ENCODE measurements at regions not wholly inside any gene's neighbourhood (a gene's known extent, or its start where the extent isn't known, plus 50 kb on each side); places are given as distances from the start of the nearest gene placed in this dataset.

DNA sequence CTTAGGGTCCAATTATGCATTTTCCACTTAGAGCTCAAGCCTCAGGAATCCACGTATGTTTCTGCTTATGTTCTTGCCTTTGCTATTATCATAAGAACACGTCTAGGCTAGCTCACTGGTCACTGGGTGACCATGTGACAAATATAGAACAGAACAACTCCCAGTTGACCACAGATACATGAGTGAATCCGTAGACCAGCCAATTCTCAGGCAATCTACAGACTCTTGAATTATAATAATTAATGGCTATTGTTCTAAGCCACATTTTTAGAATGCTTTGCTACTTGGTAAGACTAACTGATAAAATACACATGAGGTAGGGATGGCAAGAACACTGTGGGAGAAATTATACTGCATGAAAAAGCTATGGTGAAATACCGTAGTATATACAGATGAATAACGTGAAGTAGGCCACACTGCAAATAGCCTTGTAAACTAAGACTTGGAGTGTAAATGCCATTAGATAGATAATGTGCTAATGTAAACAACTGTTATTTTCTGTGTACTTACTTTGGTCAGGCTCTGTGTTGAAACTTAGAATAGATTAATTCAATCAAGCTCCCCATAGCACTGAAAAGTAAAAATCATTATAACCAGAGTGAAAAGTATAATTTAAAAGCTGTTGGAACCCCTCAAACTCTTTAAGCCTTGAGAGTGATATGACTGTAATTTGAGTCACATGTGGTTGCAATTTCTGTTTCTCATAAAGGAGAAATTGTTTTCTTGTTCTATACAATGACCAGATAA lies 366.2 kb upstream of the CCDC179 start:
- no peak for DNase-seq (ENCODE audit: low spot score)
- TF ChIP-seq, protein P1, sequence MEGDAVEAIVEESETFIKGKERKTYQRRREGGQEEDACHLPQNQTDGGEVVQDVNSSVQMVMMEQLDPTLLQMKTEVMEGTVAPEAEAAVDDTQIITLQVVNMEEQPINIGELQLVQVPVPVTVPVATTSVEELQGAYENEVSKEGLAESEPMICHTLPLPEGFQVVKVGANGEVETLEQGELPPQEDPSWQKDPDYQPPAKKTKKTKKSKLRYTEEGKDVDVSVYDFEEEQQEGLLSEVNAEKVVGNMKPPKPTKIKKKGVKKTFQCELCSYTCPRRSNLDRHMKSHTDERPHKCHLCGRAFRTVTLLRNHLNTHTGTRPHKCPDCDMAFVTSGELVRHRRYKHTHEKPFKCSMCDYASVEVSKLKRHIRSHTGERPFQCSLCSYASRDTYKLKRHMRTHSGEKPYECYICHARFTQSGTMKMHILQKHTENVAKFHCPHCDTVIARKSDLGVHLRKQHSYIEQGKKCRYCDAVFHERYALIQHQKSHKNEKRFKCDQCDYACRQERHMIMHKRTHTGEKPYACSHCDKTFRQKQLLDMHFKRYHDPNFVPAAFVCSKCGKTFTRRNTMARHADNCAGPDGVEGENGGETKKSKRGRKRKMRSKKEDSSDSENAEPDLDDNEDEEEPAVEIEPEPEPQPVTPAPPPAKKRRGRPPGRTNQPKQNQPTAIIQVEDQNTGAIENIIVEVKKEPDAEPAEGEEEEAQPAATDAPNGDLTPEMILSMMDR (IDR thresholded peaks at IDR 0.05): no peak
- no peak overlapping the region for H3K4me3 ChIP-seq
- H3K27ac ChIP-seq: no peak overlapping the region

DNA sequence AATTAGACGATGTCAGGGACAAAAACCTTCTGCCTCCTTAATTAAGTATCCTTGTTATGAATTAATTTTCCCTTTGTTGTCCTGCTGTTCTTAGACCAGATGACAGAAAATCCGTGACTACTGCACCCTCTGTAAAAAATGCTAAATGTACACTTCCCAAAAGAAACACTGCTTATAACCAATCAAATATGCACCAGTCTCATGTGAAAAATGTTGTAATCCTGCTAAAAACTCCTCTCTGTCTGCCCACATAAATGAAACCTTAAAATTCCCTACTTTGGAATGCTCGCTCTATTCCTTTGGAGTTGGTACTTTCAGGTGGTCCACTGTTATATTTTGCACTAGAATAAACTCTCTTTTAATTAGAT lies 366.8 kb upstream of the CCDC179 start:
- Histone ChIP-seq H3K27ac (no peak overlapping the region), H3K4me3 (no peak overlapping the region)
- DNase-seq (ENCODE audit: low spot score): no peak
- TF ChIP-seq, protein P1 (IDR thresholded peaks at IDR 0.05): no peak

DNA sequence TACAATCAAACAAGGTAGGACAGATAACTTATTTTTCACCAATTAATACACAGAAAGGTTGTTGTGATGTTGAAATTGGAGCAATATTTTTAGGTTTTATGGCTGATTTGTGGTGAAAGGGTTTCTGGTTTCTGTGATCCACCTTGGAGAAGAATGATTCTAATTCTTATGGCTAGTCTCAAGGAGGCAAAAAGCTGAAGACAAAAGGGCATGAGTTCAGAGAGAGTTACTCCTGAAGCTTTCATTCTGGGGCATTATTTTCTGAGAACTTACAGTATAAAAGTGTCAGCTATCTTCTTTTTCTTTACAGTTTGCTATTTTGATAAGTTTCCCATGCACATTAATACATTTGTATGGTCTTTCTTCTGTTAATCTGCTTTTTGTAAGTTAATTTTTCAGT lies 372.4 kb upstream of the CCDC179 start:
- no peak for DNase-seq (ENCODE audit: low spot score)
- TF ChIP-seq, protein P1 (IDR thresholded peaks at IDR 0.05): no peak
- H3K4me3 ChIP-seq: no peak overlapping the region
- no peak overlapping the region for H3K27ac ChIP-seq

DNA sequence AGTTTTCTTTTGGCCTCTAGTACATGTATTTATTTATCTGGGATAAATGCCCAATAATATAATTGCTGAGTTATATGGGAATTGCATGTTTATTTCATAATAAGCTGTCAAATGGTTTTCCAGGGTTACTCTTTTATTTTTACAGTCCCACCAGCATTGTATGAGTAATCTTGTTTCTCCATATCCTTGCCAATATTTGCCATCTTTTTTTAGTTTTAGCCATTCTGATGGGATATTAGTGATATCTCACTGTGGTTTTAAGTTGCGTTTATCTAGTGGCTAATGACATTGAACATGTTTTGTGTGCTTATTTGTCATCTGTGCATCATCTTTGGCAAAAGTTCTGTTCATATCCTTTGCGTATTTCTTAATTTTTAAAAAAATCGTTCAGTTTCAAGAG lies 372.8 kb upstream of the CCDC179 start:
- no peak overlapping the region for H3K27ac ChIP-seq
- DNase-seq (ENCODE audit: low spot score): no peak
- H3K4me3 ChIP-seq: no peak overlapping the region
- TF ChIP-seq, protein P1 (IDR thresholded peaks at IDR 0.05): no peak

DNA sequence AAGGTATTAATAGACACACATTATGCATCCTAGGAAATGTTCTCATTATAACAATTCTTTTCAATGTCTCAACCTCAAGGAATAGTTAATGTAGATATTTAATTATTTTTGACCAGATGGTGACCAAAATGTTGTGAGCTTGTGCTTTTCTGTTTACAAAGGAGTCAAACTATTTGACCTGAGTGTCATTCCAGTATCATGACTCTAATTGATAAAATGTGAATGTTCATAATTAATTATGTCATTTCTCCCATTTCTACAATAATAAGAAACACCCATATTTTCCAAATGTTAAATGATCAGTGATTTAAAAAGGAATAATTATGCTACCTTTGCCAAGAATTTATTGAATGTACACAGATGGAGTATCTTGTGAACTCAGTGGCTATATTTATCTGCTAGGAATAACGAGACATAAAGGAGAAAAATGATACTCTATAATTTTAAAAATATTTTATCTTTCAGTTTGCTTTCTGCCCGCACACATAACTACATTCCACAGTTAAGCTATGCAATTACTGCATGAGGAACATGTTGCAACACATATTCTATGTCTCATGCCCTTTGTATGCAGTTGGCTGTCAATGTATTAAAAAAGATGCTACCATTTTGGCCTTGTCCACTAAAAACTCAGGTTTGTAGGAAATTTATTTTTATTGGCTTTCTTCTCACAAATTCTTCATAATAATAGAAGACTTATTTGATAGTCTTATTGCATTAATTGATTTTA lies 376.7 kb upstream of the CCDC179 start:
- H3K4me3 ChIP-seq: no peak overlapping the region
- DNase-seq (ENCODE audit: low spot score): no peak
- TF ChIP-seq, protein P1 (IDR thresholded peaks at IDR 0.05): no peak
- H3K27ac ChIP-seq: no peak overlapping the region

DNA sequence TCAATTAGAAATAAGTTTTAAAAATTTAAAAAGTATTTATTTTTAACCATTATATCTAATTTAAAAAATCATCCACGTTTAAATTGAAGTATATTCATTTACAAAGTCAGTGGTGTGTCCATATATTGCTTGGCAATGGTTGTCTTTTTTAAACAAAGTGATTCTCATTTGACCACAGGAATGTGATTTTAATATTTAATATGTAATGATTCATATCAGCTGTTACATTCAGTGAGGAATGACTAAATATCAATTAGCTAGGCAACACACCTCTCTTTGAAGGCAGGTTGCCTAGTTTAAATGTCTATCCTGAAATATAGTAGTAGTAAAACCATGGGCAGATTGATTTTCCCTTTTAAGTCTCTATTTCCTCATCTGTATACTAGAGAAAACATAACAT lies 392.2 kb upstream of the CCDC179 start:
- TF ChIP-seq, protein P1 (IDR thresholded peaks at IDR 0.05): no peak

DNA sequence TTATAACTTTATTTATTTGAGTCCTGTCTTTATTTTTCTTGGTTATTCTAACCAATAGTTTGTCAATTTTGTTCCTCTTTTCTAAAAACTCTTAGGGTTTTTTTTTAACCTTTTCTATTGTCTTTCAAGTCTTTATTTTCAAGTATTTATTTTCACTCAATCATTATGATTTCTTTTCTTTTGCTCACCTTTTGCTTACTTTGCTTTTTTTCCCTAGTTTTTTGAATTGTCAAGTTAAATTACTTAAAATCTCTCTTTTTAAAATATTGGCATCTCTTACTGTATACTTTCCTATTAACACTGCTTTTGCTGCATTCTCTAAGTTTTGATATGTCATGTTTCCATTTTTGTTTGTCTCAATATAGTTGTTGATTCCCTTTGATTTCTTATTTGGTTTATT lies 396.8 kb upstream of the CCDC179 start:
- H3K27ac ChIP-seq: no peak overlapping the region
- TF ChIP-seq, protein P1 (IDR thresholded peaks at IDR 0.05): no peak
- H3K4me3 ChIP-seq: no peak overlapping the region
- no peak for DNase-seq (ENCODE audit: low spot score)

More for the DNA sequence above, 392.2 kb upstream of the CCDC179 start:
- no peak for DNase-seq (ENCODE audit: low spot score)
- Histone ChIP-seq H3K4me3 (no peak overlapping the region), H3K27ac (no peak overlapping the region)

All from coronary artery (tissue), 2 donors.